Heart right ventricle (tissue), 16 donors: ENCODE measurements at regions not wholly inside any gene's neighbourhood (a gene's known extent, or its start where the extent isn't known, plus 50 kb on each side); places are given as distances from the start of the nearest gene placed in this dataset.

Source experiments
- ATAC-seq, 8 donors: fragments of 200-7000 bp; cut with Tn5 transposase; one replicate each; pipeline ENCODE4 v1.9.1; 2020; ENCODE audit warnings: mild to moderate bottlenecking in 8 of 8, moderate library complexity in 8 of 8, moderate number of reproducible peaks in 1 of 8
- DNase-seq, 2 donors: peaks; one replicate each; pipeline ENCODE4 v3.0.0-alpha.2; 2020
- H3K27ac ChIP-seq, 10 donors: fragments of 200-600 bp; sonication (generic) in 2 of 10; one replicate each; pipeline versions ENCODE4 v1.5.0 to v1.8.0; 2020 to 2022; ENCODE audit warnings: mild to moderate bottlenecking in 3 of 10
- H3K27me3 ChIP-seq, 7 donors: fragments of 200-600 bp; one replicate each; pipeline ENCODE4 v1.8.0; 2021 to 2022; ENCODE audit warnings: mild to moderate bottlenecking in 2 of 7
- H3K36me3 ChIP-seq, 9 donors: fragments of 200-600 bp; sonication (generic) in 1 of 9; one replicate each; pipeline versions ENCODE4 v1.5.0 to v1.8.0; 2020 to 2022; ENCODE audit warnings: mild to moderate bottlenecking in 2 of 9
- H3K4me1 ChIP-seq, 9 donors: fragments of 200-600 bp; sonication (generic) in 1 of 9; one replicate each; pipeline versions ENCODE4 v1.5.0 to v1.8.0; 2020 to 2022; ENCODE audit warnings: mild to moderate bottlenecking in 4 of 9
- H3K4me3 ChIP-seq, 10 donors: fragments of 200-600 bp; sonication (generic) in 2 of 10; one replicate each; pipeline versions ENCODE4 v1.5.0 to v1.8.0; 2020 to 2022; ENCODE audit warnings: mild to moderate bottlenecking in 7 of 10, moderate library complexity in 2 of 10
- H3K9me3 ChIP-seq, 11 donors: fragments of 200-600 bp in 10 of 11; sonication (generic) in 2 of 11; one replicate each; pipeline versions ENCODE4 v1.5.0 to v1.8.0; 2013 to 2022; ENCODE audit warnings: mild to moderate bottlenecking in 2 of 11, control low read depth in 1 of 11, moderate library complexity in 1 of 11
- CTCF ChIP-seq, 9 donors: fragments of 200-600 bp; sonication (generic) in 2 of 9; IDR thresholded peaks; one replicate each; pipeline versions ENCODE4 v1.5.0 to v1.8.0; 2021 to 2022; ENCODE audit warnings: antibody characterized with exemption in 9 of 9, mild to moderate bottlenecking in 5 of 9, moderate library complexity in 1 of 9
- WGBS, 2 donors: extraction: QIAGEN DNeasy Blood & Tissue Kit; methylation state at CpG; one replicate each; pipeline ENCODE4 v1.1.7; 2013; ENCODE audit warnings: inconsistent platforms in 1 of 2; 5-methylcytosine and 5-hydroxymethylcytosine counted together
- intact Hi-C, 10 donors: fragments of 100-400 bp; cut with DNase I; formaldehyde crosslinking; loops; one replicate each; pipeline versions ENCODE4 v1.11.1 to v1.14.2; 2022
- donor health status: Arrhythmogenic right ventricular cardiomyopathy.
- donor health status: ischemic (EF 13 %, LVEDD 7.1; RV severe dilation, severe dysfunction).
- donor health status: healthy with polysubstance abuse.
- donor health status: DM: no; HTN: yes; CAD: no.
- donor health status: DM: no; HTN: no; CAD: no.
- donor health status: ischemic (EF 25% LVEDD 6.9; RV normal size, moderate dysfunction).
- donor health status: ischemic (EF 25% LVEDD 5.7; RV mildly dilated, moderate dysfunction).
- donor health status: healthy.
- donor health status: DM: yes; HTN: yes; CAD: no.
- donor health status: Ischemic cardiomyopathy.
- donor health status: ischemic (EF 35%, LVEDD 5.7; RV mildly dilated, moderate dysfunction).
- donor health status: nonischemic (EF 11% LVEDD 7.7; RV severe dilation, severe dysfunction).
- donor health status: DM: yes; HTN: yes; CAD: no.
- donor health status: PGD.
- donor health status: ischemic (EF 29% LVEDD 5.4; RV normal size, mild dysfunction).
- donor health status: nonischemic (EF 23%, LVEDD 6.1; RV moderate dilation, normal function).

- no peak overlapping the region for H3K27ac ChIP-seq
- intact Hi-C loops: no loop called here
- no peak overlapping the region for H3K4me3 ChIP-seq
- no peaks in the 10 kb centered on the region for H3K4me1 ChIP-seq
- H3K27me3 ChIP-seq: no peaks in the 10 kb centered on the region
- ATAC-seq (no peak), DNase-seq (no peak)
- TF ChIP-seq CTCF (IDR thresholded peaks at IDR 0.05): no peak
- peaks cover 0 to 3% (median 0%) of the 10 kb centered on the region in 11 donors for H3K9me3 ChIP-seq
- H3K36me3 ChIP-seq: no peaks in the 10 kb centered on the region
- 84 to 87% methylated on average over 4 of the region's 4 CpGs for WGBS, 2 donors
These were observed 1620.0 kb downstream of the SUCLG1 start for GRCh38 chr2:82839036-82839435.

- TF ChIP-seq CTCF (IDR thresholded peaks at IDR 0.05): no peak
- ATAC-seq (no peak), DNase-seq (no peak)
- H3K9me3 ChIP-seq: peaks cover 0 to 3% (median 0%) of the 10 kb centered on the region in 11 donors
- no peaks in the 10 kb centered on the region for H3K36me3 ChIP-seq
- H3K27ac ChIP-seq: no peak overlapping the region
- no peak overlapping the region for H3K4me3 ChIP-seq
- no peaks in the 10 kb centered on the region for H3K27me3 ChIP-seq
- no peaks in the 10 kb centered on the region for H3K4me1 ChIP-seq
- 88 to 89% methylated on average over 3 of the region's 3 CpGs for WGBS, 2 donors
- intact Hi-C loops: no loop called here
These were observed 1621.3 kb downstream of the SUCLG1 start for GRCh38 chr2:82837588-82838304.

- WGBS, 2 donors: 86 to 92% methylated on average over 1 of the region's 1 CpG
- Histone ChIP-seq H3K4me3 (no peak overlapping the region), H3K4me1 (no peaks in the 10 kb centered on the region), H3K27ac (no peak overlapping the region), H3K27me3 (no peaks in the 10 kb centered on the region), H3K9me3 (peaks cover 0 to 3% (median 0%) of the 10 kb centered on the region in 11 donors), H3K36me3 (no peaks in the 10 kb centered on the region)
- DNase-seq: no peak
- TF ChIP-seq CTCF (IDR thresholded peaks at IDR 0.05): no peak
- ATAC-seq: no peak
- intact Hi-C loops: no loop called here
These were observed 1624.2 kb downstream of the SUCLG1 start for GRCh38 chr2:82834893-82835292.

GRCh38 chr2:82827426-82827825 lies 1631.7 kb downstream of the SUCLG1 start:
- Histone ChIP-seq H3K27me3 (no peaks in the 10 kb centered on the region), H3K27ac (no peak overlapping the region), H3K9me3 (no peaks in the 10 kb centered on the region), H3K4me3 (no peak overlapping the region), H3K36me3 (no peaks in the 10 kb centered on the region), H3K4me1 (no peaks in the 10 kb centered on the region)
- TF ChIP-seq CTCF (IDR thresholded peaks at IDR 0.05): no peak
- DNase-seq: no peak
- ATAC-seq: no peak
- WGBS, 2 donors: 94 to 95% methylated on average over 2 of the region's 2 CpGs
- intact Hi-C loops: no loop called here
